ENCODE measurements at regions not wholly inside any gene's neighbourhood (a gene's known extent, or its start where the extent isn't known, plus 50 kb on each side); places are given as distances from the start of the nearest gene placed in this dataset.

- DNase-seq, result no peak
These were observed 975.7 kb upstream of the ZEB2 start for GRCh38 chr2:145495590-145495989.

GRCh38 chr2:145494441-145494840, 974.5 kb upstream of the ZEB2 start:
- no peak for DNase-seq

GRCh38 chr2:145488571-145488970, 968.7 kb upstream of the ZEB2 start:
- no peak for DNase-seq

- peak; percentile 1 for DNase-seq
These were observed 964.7 kb upstream of the ZEB2 start for GRCh38 chr2:145484448-145485097.

- DNase-seq, result no peak
These were observed 963.9 kb upstream of the ZEB2 start for GRCh38 chr2:145483854-145484253.

GRCh38 chr2:145481334-145481922, 961.5 kb upstream of the ZEB2 start:
- DNase-seq, result no peak

GRCh38 chr2:145464866-145465265, 944.9 kb upstream of the ZEB2 start:
- DNase-seq, result no peak

GRCh38 chr2:145460112-145460511, 940.2 kb upstream of the ZEB2 start:
- DNase-seq, result no peak

- DNase-seq, result no peak
These were observed 911.4 kb upstream of the ZEB2 start for GRCh38 chr2:145431181-145431951.

- DNase-seq, result peak; percentile 17
These were observed 903.9 kb upstream of the ZEB2 start for GRCh38 chr2:145423809-145424208.

GRCh38 chr2:145422576-145422975, 902.7 kb upstream of the ZEB2 start:
- no peak for DNase-seq

- DNase-seq, result no peak
These were observed 901.9 kb upstream of the ZEB2 start for GRCh38 chr2:145421841-145422240.

- DNase-seq, result no peak
These were observed 896.7 kb upstream of the ZEB2 start for GRCh38 chr2:145416640-145417039.

- no peak for DNase-seq
These were observed 895.2 kb upstream of the ZEB2 start for GRCh38 chr2:145415151-145415550.

- peak; percentile 23 for DNase-seq
These were observed 893.5 kb upstream of the ZEB2 start for GRCh38 chr2:145413261-145414030.

- no peak for DNase-seq
These were observed 892.2 kb upstream of the ZEB2 start for GRCh38 chr2:145412155-145412554.

GRCh38 chr2:145411493-145411892, 891.6 kb upstream of the ZEB2 start:
- DNase-seq, result peak; percentile 62

GRCh38 chr2:145410086-145410485, 890.2 kb upstream of the ZEB2 start:
- no peak for DNase-seq

- DNase-seq, result no peak
These were observed 889.1 kb upstream of the ZEB2 start for GRCh38 chr2:145408980-145409379.

- DNase-seq, result no peak
These were observed 884.8 kb upstream of the ZEB2 start for GRCh38 chr2:145404690-145405089.

- DNase-seq, result no peak
These were observed 882.9 kb upstream of the ZEB2 start for GRCh38 chr2:145402706-145403277.

GRCh38 chr2:145399131-145399530, 879.2 kb upstream of the ZEB2 start:
- no peak for DNase-seq

GRCh38 chr2:145394181-145394580, 874.3 kb upstream of the ZEB2 start:
- no peak for DNase-seq
